GM18861 (cell line): ENCODE measurements at regions not wholly inside any gene's neighbourhood (a gene's known extent, or its start where the extent isn't known, plus 50 kb on each side); places are given as distances from the start of the nearest gene placed in this dataset.

ENCODE experiments used
- ATAC-seq: cut with Tn5 transposase; IDR thresholded peaks from one replicate; pipeline ENCODE4 v1.9.1; 2021; ENCODE audit not compliant: unreplicated experiment

- ATAC-seq: no peak
Observed at GRCh38 chr3:176574786-176575185, 622.5 kb downstream of the TBL1XR1 start.

DNA sequence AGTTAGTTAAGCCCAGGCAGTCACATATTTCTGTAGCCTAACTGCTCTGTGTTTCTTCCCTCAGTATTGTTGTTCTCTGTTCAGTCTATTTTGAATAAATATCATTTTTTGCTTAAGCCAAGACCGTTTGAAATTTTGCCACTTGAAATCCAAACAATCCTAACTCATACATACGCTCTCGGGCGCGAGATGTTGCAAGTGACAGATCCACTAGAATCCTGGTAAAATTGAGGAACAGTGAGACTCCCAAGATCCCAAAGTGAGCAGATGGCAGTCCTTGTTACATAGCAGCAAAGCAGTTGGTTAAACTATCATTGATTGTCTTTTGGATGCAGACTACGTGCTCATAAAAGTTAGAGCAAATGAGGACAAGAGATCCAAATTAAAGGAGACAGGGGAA, 625.4 kb downstream of the TBL1XR1 start:
- ATAC-seq: no peak

- no peak for ATAC-seq
Observed at GRCh38 chr3:176570992-176571391, 626.3 kb downstream of the TBL1XR1 start.

DNA sequence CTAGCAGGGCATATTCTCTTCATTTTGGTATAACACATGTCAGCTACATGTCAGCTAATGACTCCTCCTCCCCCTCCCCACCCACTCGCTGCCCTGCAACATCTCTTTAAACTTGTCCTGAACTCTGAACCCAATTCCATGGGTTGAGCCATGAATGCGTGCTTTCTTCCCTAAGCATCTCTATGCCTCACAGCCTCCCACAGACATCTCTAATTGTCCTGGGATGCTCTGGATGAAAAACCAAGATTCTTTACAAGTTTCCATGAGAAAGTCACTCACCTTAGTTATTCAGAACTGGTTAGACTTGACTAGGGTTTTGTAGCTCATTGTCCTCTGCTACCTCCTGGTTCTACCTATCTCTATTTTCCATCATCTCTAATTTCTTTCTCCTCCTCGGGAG, 629.1 kb downstream of the TBL1XR1 start:
- ATAC-seq: no peak

- no peak for ATAC-seq
Observed at GRCh38 chr3:176566757-176567156, 630.5 kb downstream of the TBL1XR1 start.

DNA sequence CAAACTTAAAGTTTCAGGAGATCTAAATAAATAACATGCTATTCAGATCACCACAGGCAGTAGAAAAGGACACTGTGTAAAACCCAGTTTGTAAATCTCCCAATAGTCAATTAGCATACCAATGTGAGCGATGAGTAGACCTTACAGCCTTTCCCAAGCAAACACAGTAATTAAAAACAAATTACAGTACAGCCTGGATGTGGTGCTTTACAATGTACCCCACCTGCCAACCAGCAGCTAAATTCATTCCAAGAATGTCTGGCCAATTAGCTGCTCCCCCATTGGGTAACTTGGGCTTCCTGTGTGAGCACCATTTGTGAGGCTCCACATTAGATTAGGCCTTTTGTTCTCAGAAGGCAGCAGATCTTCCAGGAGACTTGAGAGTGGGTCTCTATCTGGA, 635.0 kb downstream of the TBL1XR1 start:
- no peak for ATAC-seq

DNA sequence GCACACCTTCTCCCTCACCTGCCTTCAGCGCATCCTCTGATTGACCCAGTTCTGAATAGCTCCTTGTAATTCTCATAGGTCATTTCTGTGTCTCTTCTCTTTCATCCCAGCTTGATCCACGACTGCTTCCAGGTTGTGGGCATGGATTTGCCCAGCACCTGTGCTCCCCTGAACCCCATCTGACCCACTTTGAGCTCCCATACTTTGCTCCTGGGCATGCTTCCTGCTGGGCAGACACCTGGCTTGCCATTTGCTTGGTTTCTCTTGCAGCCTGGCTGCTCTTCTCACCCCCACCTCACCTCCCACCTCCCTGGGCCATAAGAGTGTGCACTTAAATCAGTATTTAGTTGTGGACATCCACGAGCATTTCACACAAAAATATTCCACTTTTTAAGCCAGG, 635.5 kb downstream of the TBL1XR1 start:
- no peak for ATAC-seq

DNA sequence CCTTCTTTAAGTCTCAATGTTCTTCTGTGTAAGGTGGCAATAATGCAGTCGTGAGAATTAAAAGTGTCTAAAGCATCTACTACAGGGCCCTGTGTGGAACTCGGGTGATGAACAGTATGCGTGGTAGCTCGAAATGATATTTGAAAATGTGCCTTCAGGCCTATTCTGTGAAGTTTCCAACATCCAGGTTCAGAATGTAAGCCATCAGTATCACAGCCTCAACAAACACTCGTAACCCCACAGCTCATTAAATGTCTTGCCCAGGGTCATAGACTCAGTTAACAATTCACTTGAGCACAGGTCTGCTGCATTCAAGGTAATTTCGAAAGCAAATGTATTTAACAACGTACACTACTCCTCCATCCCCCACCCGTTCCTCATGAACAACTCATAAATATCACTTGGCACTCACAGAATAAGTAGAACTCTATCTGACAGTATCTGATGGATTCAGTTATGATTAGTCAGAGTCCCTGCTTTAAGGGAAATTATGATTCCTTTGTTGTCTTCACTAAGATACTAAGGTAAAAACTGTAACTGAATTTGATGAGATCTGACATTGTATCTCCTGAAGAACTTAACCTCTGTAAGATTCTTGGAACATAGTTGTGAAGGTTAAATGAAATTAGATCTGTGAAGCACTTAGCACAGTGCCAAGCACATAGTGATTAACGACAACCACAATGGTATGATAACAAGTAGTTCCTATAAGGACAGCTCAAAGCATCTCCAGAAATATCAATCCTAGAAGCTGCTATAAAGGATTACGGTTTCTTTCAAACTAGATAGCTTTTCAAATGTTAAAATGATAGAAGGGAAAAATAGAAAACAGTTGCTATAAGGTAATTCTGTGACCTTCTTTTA, 642.3 kb downstream of the TBL1XR1 start:
- no peak for ATAC-seq

- no peak for ATAC-seq
Observed at GRCh38 chr3:176554264-176554663, 643.0 kb downstream of the TBL1XR1 start.

DNA sequence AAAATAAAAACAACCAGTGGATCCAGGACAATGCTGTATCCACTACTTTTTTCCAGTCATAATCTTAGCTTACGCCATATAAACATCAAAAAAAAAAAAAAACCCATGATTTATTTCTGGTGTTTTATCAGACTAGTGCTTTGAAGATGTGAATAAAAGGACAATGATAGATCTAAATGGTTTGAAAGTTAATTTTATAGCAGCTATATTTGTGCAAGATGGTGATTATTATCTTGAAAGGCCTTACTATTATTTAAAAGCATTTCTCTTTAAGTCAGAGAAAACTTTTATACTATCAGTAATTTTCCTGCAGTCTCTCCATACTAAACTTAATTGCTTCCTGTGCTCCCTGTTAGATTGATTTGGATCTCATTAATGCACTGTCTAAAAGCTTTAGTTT, 670.3 kb downstream of the TBL1XR1 start:
- no peak for ATAC-seq

DNA sequence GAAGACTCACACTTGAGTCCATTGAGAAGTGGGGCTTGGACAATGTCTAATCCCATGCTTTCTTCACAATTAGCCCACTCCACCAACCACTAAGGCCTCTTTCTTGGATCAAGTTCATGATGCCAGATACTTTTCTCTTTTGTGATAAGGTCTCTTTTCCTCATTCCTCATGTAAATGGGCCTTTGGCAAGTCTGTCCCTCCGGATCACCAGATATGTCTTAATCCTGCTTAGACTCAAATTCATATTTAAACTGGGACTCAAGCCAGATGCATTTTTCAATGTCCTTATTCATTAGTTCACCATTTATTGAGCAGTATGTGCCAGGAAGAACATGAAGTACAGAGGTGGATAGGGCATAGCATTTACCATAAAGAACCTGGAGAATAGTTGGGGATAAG, 671.1 kb downstream of the TBL1XR1 start:
- no peak for ATAC-seq

- no peak for ATAC-seq
Observed at GRCh38 chr3:176523114-176523513, 674.2 kb downstream of the TBL1XR1 start.

DNA sequence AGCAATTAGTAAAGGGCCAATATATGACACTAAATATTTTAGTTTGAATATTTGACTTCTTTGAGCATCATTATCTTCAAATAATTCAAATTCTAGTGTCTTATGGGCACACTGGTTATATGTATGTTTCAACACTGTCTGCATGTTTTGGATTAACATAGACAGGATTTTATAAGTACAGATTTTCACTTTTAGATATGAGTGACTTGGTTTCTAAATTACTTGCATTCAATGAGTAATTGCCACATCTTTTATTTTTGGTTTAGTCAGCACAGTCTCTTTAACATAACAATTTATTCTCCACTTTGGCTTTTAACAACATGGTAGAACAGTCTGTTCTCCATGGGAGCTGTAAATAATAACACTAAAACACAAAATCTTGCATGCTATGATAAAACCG, 674.8 kb downstream of the TBL1XR1 start:
- ATAC-seq: no peak

GRCh38 chr3:176521531-176522175, 675.6 kb downstream of the TBL1XR1 start:
- ATAC-seq: no peak

DNA sequence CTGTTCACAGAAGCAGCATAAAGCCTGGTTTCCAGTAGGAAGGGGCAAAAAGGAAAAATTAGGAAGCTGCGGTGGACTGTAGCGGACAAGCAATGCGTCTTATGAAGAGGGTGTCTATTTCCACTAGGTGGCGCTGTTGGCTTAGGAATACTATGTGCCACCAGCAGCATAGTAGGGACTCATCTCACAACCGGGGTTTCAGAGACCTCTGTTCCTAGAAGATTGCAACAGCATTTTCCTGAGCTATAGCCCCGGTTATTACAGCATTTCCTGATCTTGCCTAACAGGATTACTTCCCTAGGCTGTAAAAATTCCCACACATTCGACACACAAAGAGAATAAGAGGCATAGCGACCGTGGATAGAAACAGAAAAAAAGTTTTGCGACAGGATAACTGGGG, 683.0 kb downstream of the TBL1XR1 start:
- no peak for ATAC-seq

DNA sequence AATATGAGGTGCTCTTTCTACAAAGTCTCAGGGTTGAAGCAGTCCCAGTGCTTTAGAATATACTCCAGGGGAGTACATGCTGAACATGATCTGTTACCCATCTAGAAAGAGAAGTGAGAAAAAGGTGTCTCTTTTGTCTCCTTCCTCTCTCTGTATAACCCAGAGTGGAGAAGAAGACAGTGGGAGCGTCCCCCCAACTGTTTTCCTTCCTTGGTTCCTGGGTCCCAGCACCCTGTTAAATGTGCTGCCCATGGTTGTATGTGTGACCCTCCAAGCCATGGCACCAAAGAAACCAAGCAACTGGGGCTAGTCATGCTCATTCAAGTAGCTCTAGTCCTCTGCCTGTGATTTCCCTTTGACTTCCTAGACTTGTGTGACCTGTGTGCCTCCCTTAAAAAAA, 683.7 kb downstream of the TBL1XR1 start:
- ATAC-seq: no peak

DNA sequence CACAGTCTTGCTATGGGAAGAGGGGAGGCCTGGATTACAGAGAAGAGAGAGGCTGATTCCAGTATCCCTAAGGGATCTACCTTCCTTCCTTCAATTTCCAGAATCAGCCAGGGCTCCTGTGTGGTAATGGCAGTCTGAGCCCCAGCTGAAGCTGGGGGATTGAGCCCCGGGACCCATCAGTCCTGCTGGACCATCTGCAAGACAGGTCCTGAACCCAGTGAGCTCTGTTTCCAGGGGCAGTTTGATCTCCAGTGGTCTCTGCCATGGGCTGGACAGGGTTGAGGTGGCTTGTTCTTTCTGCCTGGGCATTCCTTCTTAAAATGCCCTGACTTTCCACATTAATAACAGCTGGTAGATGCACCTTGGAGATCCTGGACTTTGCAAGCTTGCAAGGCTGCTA, 685.2 kb downstream of the TBL1XR1 start:
- no peak for ATAC-seq

GRCh38 chr3:176510097-176510496, 687.2 kb downstream of the TBL1XR1 start:
- no peak for ATAC-seq

- ATAC-seq: peak; percentile 41
Observed at GRCh38 chr3:176505878-176506621, 691.2 kb downstream of the TBL1XR1 start.

DNA sequence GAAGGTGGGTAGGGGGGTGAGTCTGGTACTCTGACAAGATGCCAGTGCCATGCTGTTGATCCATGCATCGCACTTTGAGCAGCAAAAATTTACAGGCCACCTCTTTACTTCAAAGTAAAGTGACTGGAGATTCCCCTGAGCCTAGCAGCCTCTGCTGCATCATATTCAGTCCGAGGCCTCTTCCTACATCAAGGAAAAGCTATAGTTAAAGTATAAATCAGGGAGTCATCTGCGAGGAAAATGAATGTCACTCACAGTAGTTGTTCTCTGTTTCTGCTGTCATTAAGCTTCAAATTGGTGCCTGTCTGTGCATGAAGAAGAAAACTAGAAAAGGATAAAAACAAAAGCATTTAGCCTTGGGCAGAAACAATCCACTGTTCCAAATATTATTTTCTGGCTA, 706.2 kb downstream of the TBL1XR1 start:
- no peak for ATAC-seq

- ATAC-seq: peak; percentile 86
Observed at GRCh38 chr3:176490357-176490756, 706.9 kb downstream of the TBL1XR1 start.

- ATAC-seq: no peak
Observed at GRCh38 chr3:176479248-176479647, 718.0 kb downstream of the TBL1XR1 start.
